SK-N-SH (cell line): ENCODE measurements at regions not wholly inside any gene's neighbourhood (a gene's known extent, or its start where the extent isn't known, plus 50 kb on each side); places are given as distances from the start of the nearest gene placed in this dataset.

Source experiments
- CTCF ChIA-PET: fragments of 300-600, 350-600 bp; formaldehyde crosslinking; extraction: SDS; loops from one replicate; lab custom pipeline; 2021; lab: Yijun Ruan, JAX
- POLR2A ChIA-PET: fragments of 350-600 bp; sonication (Branson Sonifier 250); formaldehyde crosslinking; extraction: SDS; loops from one replicate; lab custom pipeline; 2020; ENCODE audit warnings: antibody characterized with exemption, inconsistent platforms; lab: Yijun Ruan, JAX
- DNase-seq: peaks from one replicate; pipeline ENCODE4 v3.0.0; 2012
- H2AFZ ChIP-seq: fragments of 200-600 bp; sonication (generic); 2 replicates; pipeline ENCODE4 v1.8.1; 2016; ENCODE audit warnings: antibody characterized with exemption, mild to moderate bottlenecking, low read depth
- H3F3A ChIP-seq: fragments of 200-600 bp; sonication (generic); replicated peaks from 2 replicates; pipeline ENCODE3; 2016; ENCODE audit warnings: antibody characterized with exemption, mild to moderate bottlenecking; ENCODE audit not compliant: insufficient read depth
- H3K27ac ChIP-seq, 2 experiments: fragments of 200-500 bp in 1 of 2; fragments of 200-600 bp in 1 of 2; sonication (Bioruptor generic) in 1 of 2; sonication (generic), shearing (Covaris generic) in 1 of 2; 2 replicates each; pipeline versions ENCODE4 v1.5.1 to v1.6.1; 2014 to 2016; ENCODE audit warnings: low read depth in 2 of 2, inconsistent platforms in 1 of 2, low read length in 1 of 2, mild to moderate bottlenecking in 1 of 2, mixed read lengths in 1 of 2
- H3K27me3 ChIP-seq: fragments of 200-600 bp; sonication (generic), shearing (Covaris generic); 2 replicates; pipeline ENCODE4 v1.6.1; 2016; ENCODE audit warnings: mixed run types; ENCODE audit not compliant: insufficient read depth
- H3K36me3 ChIP-seq, 2 experiments: fragments of 200-500 bp in 1 of 2; fragments of 200-600 bp in 1 of 2; sonication (Bioruptor generic) in 1 of 2; sonication (generic) in 1 of 2; replicated peaks in 1 of 2; 2 replicates each; pipeline versions ENCODE3 to v1.5.1; 2014 to 2016; ENCODE audit warnings: low read length in 1 of 2, mild to moderate bottlenecking in 1 of 2; ENCODE audit not compliant: insufficient read depth in 2 of 2, control insufficient read depth in 1 of 2
- H3K4me1 ChIP-seq, 2 experiments: fragments of 200-500 bp in 1 of 2; fragments of 200-600 bp in 1 of 2; sonication (Bioruptor generic) in 1 of 2; sonication (generic), shearing (Covaris generic) in 1 of 2; 2 replicates each; pipeline versions ENCODE4 v1.5.1 to v1.6.1; 2014 to 2016; ENCODE audit warnings: low read depth in 1 of 2, low read length in 1 of 2, mixed run types in 1 of 2; ENCODE audit not compliant: insufficient read depth in 2 of 2, control insufficient read depth in 1 of 2
- H3K4me2 ChIP-seq: fragments of 200-600 bp; sonication (generic), shearing (Covaris generic); 2 replicates; pipeline ENCODE4 v1.6.1; 2017; ENCODE audit warnings: mixed run types
- H3K4me3 ChIP-seq, 2 experiments: fragments of 200-500 bp in 1 of 2; fragments of 200-600 bp in 1 of 2; sonication (Bioruptor generic) in 1 of 2; sonication (generic), shearing (Covaris generic) in 1 of 2; 2 replicates each; pipeline versions ENCODE4 v1.5.1 to v1.8.1; 2014 to 2016; ENCODE audit warnings: low read depth in 2 of 2, inconsistent platforms in 1 of 2, low read length in 1 of 2, mild to moderate bottlenecking in 1 of 2, mixed read lengths in 1 of 2, moderate library complexity in 1 of 2
- H3K79me2 ChIP-seq: fragments of 200-600 bp; sonication (generic); 2 replicates; pipeline ENCODE4 v1.8.1; 2017; ENCODE audit warnings: mild to moderate bottlenecking; ENCODE audit not compliant: insufficient read depth
- H3K9ac ChIP-seq: fragments of 200-600 bp; sonication (generic); 2 replicates; pipeline ENCODE4 v1.6.1; 2017; ENCODE audit warnings: mixed run types
- H3K9me2 ChIP-seq: fragments of 200-600 bp; sonication (generic); 2 replicates; pipeline ENCODE4 v1.6.1; 2017; ENCODE audit warnings: mixed run types
- H3K9me3 ChIP-seq: fragments of 200-600 bp; sonication (generic); 2 replicates; pipeline ENCODE4 v1.6.1; 2017; ENCODE audit warnings: mixed run types, mild to moderate bottlenecking, moderate library complexity
- H4K20me1 ChIP-seq: fragments of 200-600 bp; sonication (generic); 2 replicates; pipeline ENCODE4 v1.6.1; 2017; ENCODE audit warnings: mild to moderate bottlenecking, mixed run types; ENCODE audit not compliant: insufficient read depth
- EP300 ChIP-seq, 2 experiments: IDR thresholded peaks; 2 replicates each; pipeline versions ENCODE4 v1.4.0 to v1.6.1; 2012; ENCODE audit warnings: borderline replicate concordance in 1 of 2, low read depth in 1 of 2, low read length in 1 of 2
- FOSL2 ChIP-seq: IDR thresholded peaks from 2 replicates; pipeline ENCODE4 v1.4.0; 2012; ENCODE audit warnings: low read depth, mild to moderate bottlenecking, moderate library complexity, borderline replicate concordance
- FOXJ3 ChIP-seq: sonication (generic); formaldehyde crosslinking; IDR thresholded peaks from 2 replicates; pipeline ENCODE4 v1.5.1; 2020; ENCODE audit warnings: mild to moderate bottlenecking, missing genetic modification reagents
- FOXM1 ChIP-seq: IDR thresholded peaks from 2 replicates; pipeline ENCODE4 v1.4.0; 2012; ENCODE audit warnings: low read depth, mild to moderate bottlenecking
- GATA2 ChIP-seq: sonication (generic); formaldehyde crosslinking; IDR thresholded peaks from 2 replicates; pipeline ENCODE4 v1.5.0; 2020; ENCODE audit warnings: mild to moderate bottlenecking, missing genetic modification reagents
- JUND ChIP-seq: IDR thresholded peaks from 2 replicates; pipeline ENCODE4 v1.4.0; 2012
- MEF2A ChIP-seq: IDR thresholded peaks from 2 replicates; pipeline ENCODE4 v1.4.0; 2012; ENCODE audit warnings: low read depth, borderline replicate concordance
- MXI1 ChIP-seq: IDR thresholded peaks from 2 replicates; pipeline ENCODE4 v1.6.1; 2012; ENCODE audit warnings: mild to moderate bottlenecking, low read depth, low read length, improper control_type of control experiment
- RAD21 ChIP-seq: IDR thresholded peaks from 2 replicates; pipeline ENCODE4 v1.6.1; 2012; ENCODE audit warnings: mild to moderate bottlenecking, low read length
- RCOR1 ChIP-seq: fragments of 150-350 bp; IDR thresholded peaks from 2 replicates; pipeline ENCODE4 v1.6.1; 2017; ENCODE audit warnings: antibody characterized with exemption, low read length
- RFX5 ChIP-seq: IDR thresholded peaks from 2 replicates; pipeline ENCODE4 v1.6.1; 2012; ENCODE audit warnings: mild to moderate bottlenecking, improper control_type of control experiment, low read length
- SMC3 ChIP-seq: IDR thresholded peaks from 2 replicates; pipeline ENCODE4 v1.6.1; 2012; ENCODE audit warnings: low read depth, low read length, improper control_type of control experiment
- TCF12 ChIP-seq: IDR thresholded peaks from 2 replicates; pipeline ENCODE4 v1.4.0; 2012
- YY1 ChIP-seq: IDR thresholded peaks from 2 replicates; pipeline ENCODE4 v1.4.0; 2012; ENCODE audit warnings: low read depth, mild to moderate bottlenecking
- WGBS: methylation state at CpG from one replicate; pipeline ENCODE4 v1.1.6; 2017; ENCODE audit warnings: low lambda C conversion rate; 5-methylcytosine and 5-hydroxymethylcytosine counted together
- TF ChIP-seq, protein P1 (sequence below): IDR thresholded peaks from 2 replicates; pipeline ENCODE4 v1.4.0; 2012; ENCODE audit warnings: low read depth, borderline replicate concordance
- TF ChIP-seq, protein P2 (sequence below): fragments of 200-600 bp; sonication (generic); IDR thresholded peaks from 2 replicates; pipeline ENCODE4 v1.6.1; 2017; ENCODE audit warnings: antibody characterized with exemption, mild to moderate bottlenecking, moderate library complexity

- CTCF ChIA-PET, result no interaction called here
- H3K36me3 ChIP-seq, result no peaks in the 10 kb centered on the region
- no peaks in the 10 kb centered on the region for H3K9me2 ChIP-seq
- DNase-seq, result no peak
- no peaks in the 10 kb centered on the region for H3K9me3 ChIP-seq
- WGBS, result 40% methylated on average over 9 of the region's 9 CpGs
- no peak overlapping the region for H3K9ac ChIP-seq
- H3K27me3 ChIP-seq, result no peaks in the 10 kb centered on the region
- no peak overlapping the region for H3K4me3 ChIP-seq
- H3K27ac ChIP-seq, result no peak overlapping the region
- no peak for TF ChIP-seq FOSL2
- TF ChIP-seq RCOR1, result no peak
- TF ChIP-seq FOXJ3 (CRISPR knock-in tag), result no peak
- no peak for TF ChIP-seq GATA2 (CRISPR knock-in tag)
- TF ChIP-seq MEF2A, result no peak
- TF ChIP-seq YY1, result no peak
- TF ChIP-seq, all 33 proteins: peak for 0
- H3K4me1 ChIP-seq, result no peaks in the 10 kb centered on the region
- H2AFZ ChIP-seq, result no peak overlapping the region
- H3F3A ChIP-seq, result no peaks in the 10 kb centered on the region
- no peaks in the 10 kb centered on the region for H3K79me2 ChIP-seq
- no peak overlapping the region for H3K4me2 ChIP-seq
- no peaks in the 10 kb centered on the region for H4K20me1 ChIP-seq
- POLR2A ChIA-PET, result no interaction called here
Observed at GRCh38 chr1:14238472-14239307, 359.8 kb upstream of the KAZN start.

- Histone ChIP-seq H3K9me3 (no peaks in the 10 kb centered on the region), H3K4me1 (no peaks in the 10 kb centered on the region), H3K79me2 (no peaks in the 10 kb centered on the region), H3K4me3 (no peak overlapping the region), H3K27ac (no peak overlapping the region), H3F3A (no peaks in the 10 kb centered on the region), H2AFZ (no peak overlapping the region), H3K27me3 (no peaks in the 10 kb centered on the region), H3K9me2 (no peaks in the 10 kb centered on the region), H3K36me3 (no peaks in the 10 kb centered on the region), H3K4me2 (no peak overlapping the region), H3K9ac (no peak overlapping the region), H4K20me1 (no peaks in the 10 kb centered on the region)
- POLR2A ChIA-PET, result no interaction called here
- CTCF ChIA-PET, result interaction anchor here (1.4 kb wide), 1 partner anchor 8 kb away, joined by 3 read pairs; no protein-coding TSS in a partner anchor
- TF ChIP-seq, protein P1, sequence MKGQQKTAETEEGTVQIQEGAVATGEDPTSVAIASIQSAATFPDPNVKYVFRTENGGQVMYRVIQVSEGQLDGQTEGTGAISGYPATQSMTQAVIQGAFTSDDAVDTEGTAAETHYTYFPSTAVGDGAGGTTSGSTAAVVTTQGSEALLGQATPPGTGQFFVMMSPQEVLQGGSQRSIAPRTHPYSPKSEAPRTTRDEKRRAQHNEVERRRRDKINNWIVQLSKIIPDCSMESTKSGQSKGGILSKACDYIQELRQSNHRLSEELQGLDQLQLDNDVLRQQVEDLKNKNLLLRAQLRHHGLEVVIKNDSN, result no peak
- TF ChIP-seq RAD21, result no peak
- TF ChIP-seq SMC3, result no peak
- no peak for TF ChIP-seq FOXJ3 (CRISPR knock-in tag)
- TF ChIP-seq JUND, result no peak
- no peak for DNase-seq
- 50% methylated on average over 3 of the region's 3 CpGs for WGBS
Observed at GRCh38 chr1:14240265-14240664, 358.2 kb upstream of the KAZN start.

GRCh38 chr1:14242123-14242522, 356.4 kb upstream of the KAZN start:
- CTCF ChIA-PET, result no interaction called here
- H3K9ac ChIP-seq, result no peak overlapping the region
- no peaks in the 10 kb centered on the region for H3K27me3 ChIP-seq
- no peak overlapping the region for H3K4me3 ChIP-seq
- no peaks in the 10 kb centered on the region for H3K9me3 ChIP-seq
- no peaks in the 10 kb centered on the region for H3K36me3 ChIP-seq
- no peaks in the 10 kb centered on the region for H3K4me1 ChIP-seq
- no peaks in the 10 kb centered on the region for H3K79me2 ChIP-seq
- no peak overlapping the region for H2AFZ ChIP-seq
- no peak overlapping the region for H3K4me2 ChIP-seq
- no peaks in the 10 kb centered on the region for H3F3A ChIP-seq
- WGBS, result 41% methylated on average over 3 of the region's 3 CpGs
- DNase-seq, result no peak
- H3K9me2 ChIP-seq, result no peaks in the 10 kb centered on the region
- POLR2A ChIA-PET, result no interaction called here
- no peak overlapping the region for H3K27ac ChIP-seq
- no peaks in the 10 kb centered on the region for H4K20me1 ChIP-seq
- no peak for TF ChIP-seq MXI1
- TF ChIP-seq JUND, result no peak
- no peak for TF ChIP-seq TCF12
- TF ChIP-seq RCOR1, result no peak
- TF ChIP-seq YY1, result no peak
- TF ChIP-seq RFX5, result no peak
- TF ChIP-seq, protein P1, result no peak
- TF ChIP-seq FOXM1, result no peak
- TF ChIP-seq, protein P2, sequence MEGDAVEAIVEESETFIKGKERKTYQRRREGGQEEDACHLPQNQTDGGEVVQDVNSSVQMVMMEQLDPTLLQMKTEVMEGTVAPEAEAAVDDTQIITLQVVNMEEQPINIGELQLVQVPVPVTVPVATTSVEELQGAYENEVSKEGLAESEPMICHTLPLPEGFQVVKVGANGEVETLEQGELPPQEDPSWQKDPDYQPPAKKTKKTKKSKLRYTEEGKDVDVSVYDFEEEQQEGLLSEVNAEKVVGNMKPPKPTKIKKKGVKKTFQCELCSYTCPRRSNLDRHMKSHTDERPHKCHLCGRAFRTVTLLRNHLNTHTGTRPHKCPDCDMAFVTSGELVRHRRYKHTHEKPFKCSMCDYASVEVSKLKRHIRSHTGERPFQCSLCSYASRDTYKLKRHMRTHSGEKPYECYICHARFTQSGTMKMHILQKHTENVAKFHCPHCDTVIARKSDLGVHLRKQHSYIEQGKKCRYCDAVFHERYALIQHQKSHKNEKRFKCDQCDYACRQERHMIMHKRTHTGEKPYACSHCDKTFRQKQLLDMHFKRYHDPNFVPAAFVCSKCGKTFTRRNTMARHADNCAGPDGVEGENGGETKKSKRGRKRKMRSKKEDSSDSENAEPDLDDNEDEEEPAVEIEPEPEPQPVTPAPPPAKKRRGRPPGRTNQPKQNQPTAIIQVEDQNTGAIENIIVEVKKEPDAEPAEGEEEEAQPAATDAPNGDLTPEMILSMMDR, result no peak
- no peak for TF ChIP-seq EP300 (IDR thresholded peaks at IDR 0.05; ENCODE audit: borderline replicate concordance in 1 of 2, low read depth in 1 of 2, low read length in 1 of 2)
- no peak for TF ChIP-seq FOXJ3 (CRISPR knock-in tag)
